IMR-90 (cell line): ENCODE measurements at regions not wholly inside any gene's neighbourhood (a gene's known extent, or its start where the extent isn't known, plus 50 kb on each side); places are given as distances from the start of the nearest gene placed in this dataset.

Source experiments
- ATAC-seq: fragments of 200-7000 bp; cut with Tn5 transposase; 2 replicates; pipeline ENCODE4 v1.9.1; 2020; ENCODE audit warnings: low read depth, mild to moderate bottlenecking, moderate library complexity
- BruUV-seq: library from RNA; stranded (reverse); fragments of 400-500 nt; replicated peaks from 2 replicates; lab custom pipeline; 2021; lab: Mats Ljungman, UMichigan
- CTCF ChIA-PET: fragments of 300-600 bp; formaldehyde crosslinking; extraction: SDS; loops from one replicate; lab custom pipeline; 2021; ENCODE audit warnings: antibody characterized with exemption; lab: Yijun Ruan, JAX
- POLR2A ChIA-PET: fragments of 300-600 bp; sonication (Branson Sonifier 250); formaldehyde crosslinking; loops from one replicate; lab custom pipeline; 2022; ENCODE audit warnings: antibody characterized with exemption; ENCODE audit not compliant: unreplicated experiment; lab: Charles Lee
- DNase-seq: peaks from one replicate; pipeline ENCODE4 v3.0.0; 2013
- H2AFZ ChIP-seq: replicated peaks from 2 replicates; pipeline ENCODE3; 2013; ENCODE audit warnings: low read length, mild to moderate bottlenecking; ENCODE audit not compliant: poor library complexity
- H2AK5ac ChIP-seq: 2 replicates; pipeline ENCODE4 v1.6.1; 2013; ENCODE audit warnings: low read depth, low read length, inconsistent platforms
- H2AK9ac ChIP-seq: replicated peaks from 2 replicates; pipeline ENCODE3; 2013; ENCODE audit warnings: mild to moderate bottlenecking, low read depth, low read length, moderate library complexity; ENCODE audit not compliant: poor library complexity
- H2BK120ac ChIP-seq: 2 replicates; pipeline ENCODE4 v1.6.1; 2013; ENCODE audit warnings: low read depth, low read length, inconsistent platforms
- H2BK15ac ChIP-seq: 3 replicates; pipeline ENCODE4 v1.6.1; 2013; ENCODE audit warnings: low read depth, low read length, inconsistent platforms
- H2BK20ac ChIP-seq: 2 replicates; pipeline ENCODE4 v1.6.1; 2013; ENCODE audit warnings: low read depth, mild to moderate bottlenecking, inconsistent platforms, low read length, moderate library complexity
- H2BK5ac ChIP-seq: 2 replicates; pipeline ENCODE4 v1.6.1; 2013; ENCODE audit warnings: mild to moderate bottlenecking, low read depth, low read length, inconsistent platforms; ENCODE audit not compliant: poor library complexity, severe bottlenecking
- H3K14ac ChIP-seq: replicated peaks from 2 replicates; pipeline ENCODE4 v1.6.1; 2013; ENCODE audit warnings: low read depth, low read length, inconsistent platforms
- H3K18ac ChIP-seq: 2 replicates; pipeline ENCODE4 v1.6.1; 2013; ENCODE audit warnings: low read depth, low read length, control low read depth
- H3K23ac ChIP-seq: 2 replicates; pipeline ENCODE4 v1.6.1; 2013; ENCODE audit warnings: low read depth, low read length, inconsistent platforms
- H3K27ac ChIP-seq: 2 replicates; pipeline ENCODE4 v1.5.1; 2013; ENCODE audit warnings: mild to moderate bottlenecking, control low read depth, low read length; ENCODE audit not compliant: insufficient read depth
- H3K27me3 ChIP-seq: 2 replicates; pipeline ENCODE4 v1.6.1; 2013; ENCODE audit warnings: low read length; ENCODE audit not compliant: control insufficient read depth, insufficient read depth
- H3K36me3 ChIP-seq: 2 replicates; pipeline ENCODE4 v1.6.1; 2013; ENCODE audit warnings: low read length, mixed read lengths; ENCODE audit not compliant: control insufficient read depth, insufficient read depth
- H3K4ac ChIP-seq: 2 replicates; pipeline ENCODE4 v1.6.1; 2013; ENCODE audit warnings: low read depth, low read length, inconsistent platforms
- H3K4me1 ChIP-seq: 2 replicates; pipeline ENCODE4 v1.6.1; 2013; ENCODE audit warnings: low read length, mixed read lengths; ENCODE audit not compliant: control insufficient read depth, insufficient read depth
- H3K4me2 ChIP-seq: 2 replicates; pipeline ENCODE4 v1.6.1; 2013; ENCODE audit warnings: low read depth, mild to moderate bottlenecking, control low read depth, low read length, moderate library complexity
- H3K4me3 ChIP-seq: 2 replicates; pipeline ENCODE4 v1.5.1; 2013; ENCODE audit warnings: low read depth, mild to moderate bottlenecking, control low read depth, low read length, moderate library complexity; ENCODE audit not compliant: insufficient read depth
- H3K56ac ChIP-seq: 2 replicates; pipeline ENCODE4 v1.6.1; 2013; ENCODE audit warnings: low read length, inconsistent platforms; ENCODE audit not compliant: insufficient read depth; ENCODE audit errors: extremely low read depth
- H3K79me1 ChIP-seq, 2 experiments: 2 replicates each; pipeline ENCODE4 v1.6.1; 2013; ENCODE audit warnings: low read length in 2 of 2, inconsistent platforms in 1 of 2, low read depth in 1 of 2
- H3K9ac ChIP-seq: 2 replicates; pipeline ENCODE4 v1.6.1; 2013; ENCODE audit warnings: low read depth, low read length, control low read depth
- H3K9me1 ChIP-seq: 2 replicates; pipeline ENCODE4 v1.6.1; 2013; ENCODE audit warnings: low read length, inconsistent platforms; ENCODE audit not compliant: insufficient read depth
- H3K9me3 ChIP-seq: 2 replicates; pipeline ENCODE4 v1.6.1; 2013; ENCODE audit warnings: low read length; ENCODE audit not compliant: control insufficient read depth, insufficient read depth
- H4K20me1 ChIP-seq: 2 replicates; pipeline ENCODE4 v1.6.1; 2013; ENCODE audit warnings: low read length, inconsistent platforms; ENCODE audit not compliant: insufficient read depth
- H4K5ac ChIP-seq: 2 replicates; pipeline ENCODE4 v1.6.1; 2013; ENCODE audit warnings: mild to moderate bottlenecking, low read depth, low read length, control low read depth
- H4K8ac ChIP-seq, 2 experiments: 2 replicates each; pipeline ENCODE4 v1.6.1; 2013; ENCODE audit warnings: low read depth in 2 of 2, low read length in 2 of 2, control low read depth in 1 of 2, inconsistent platforms in 1 of 2
- H4K91ac ChIP-seq: 2 replicates; pipeline ENCODE4 v1.6.1; 2013; ENCODE audit warnings: low read depth, low read length, inconsistent platforms; ENCODE audit not compliant: insufficient read depth
- MAFK ChIP-seq: IDR thresholded peaks from 2 replicates; pipeline ENCODE4 v1.6.1; 2012; ENCODE audit warnings: low read depth, low read length, improper control_type of control experiment
- dilution Hi-C: fragments of 300-500 bp; cut with HindIII; formaldehyde crosslinking; loops from one replicate; pipeline ENCODE4 v1.14.3; 2018; ENCODE audit warnings: low sequenced_read_pairs; ENCODE audit not compliant: unreplicated experiment
- in situ Hi-C: fragments of 300-500 bp; cut with MboI; formaldehyde crosslinking; loops from 3 replicates; pipeline ENCODE4 v1.14.3; 2019; ENCODE audit warnings: low sequenced_read_pairs, inconsistent platforms, mixed read lengths
- intact Hi-C: fragments of 100-400 bp; cut with micrococcal nuclease; formaldehyde crosslinking; loops from 2 replicates; pipeline ENCODE4 v1.10.0; 2022
- TF ChIP-seq, protein P1 (sequence below): fragments of 150-350 bp; IDR thresholded peaks from 2 replicates; pipeline ENCODE4 v1.6.1; 2017; ENCODE audit warnings: mild to moderate bottlenecking, antibody characterized with exemption, low read length, low read depth

DNA sequence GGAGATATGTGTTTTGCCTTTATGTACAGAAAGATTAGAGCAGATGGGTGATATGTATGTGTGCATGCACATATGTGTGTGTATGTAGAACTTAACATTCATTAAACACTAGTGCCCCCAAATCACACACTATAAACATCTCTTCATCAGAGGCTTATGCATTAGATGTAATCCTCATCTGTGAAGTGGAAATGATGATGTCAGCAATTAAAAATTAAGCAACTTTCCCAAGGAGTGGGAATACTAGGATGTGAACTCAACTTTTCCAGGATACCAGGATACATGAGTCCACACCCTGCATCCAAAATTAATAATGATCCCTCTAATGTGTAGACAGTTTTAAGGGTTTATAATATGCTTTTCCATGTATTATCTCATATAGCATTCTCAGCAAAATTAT, 127.7 kb upstream of the ADAMTS18 start:
- H2AK5ac ChIP-seq: no peak overlapping the region
- H3K18ac ChIP-seq: no peak overlapping the region
- H2AFZ ChIP-seq: no peak overlapping the region
- TF ChIP-seq MAFK: peak; percentile 97
- TF ChIP-seq, protein P1, sequence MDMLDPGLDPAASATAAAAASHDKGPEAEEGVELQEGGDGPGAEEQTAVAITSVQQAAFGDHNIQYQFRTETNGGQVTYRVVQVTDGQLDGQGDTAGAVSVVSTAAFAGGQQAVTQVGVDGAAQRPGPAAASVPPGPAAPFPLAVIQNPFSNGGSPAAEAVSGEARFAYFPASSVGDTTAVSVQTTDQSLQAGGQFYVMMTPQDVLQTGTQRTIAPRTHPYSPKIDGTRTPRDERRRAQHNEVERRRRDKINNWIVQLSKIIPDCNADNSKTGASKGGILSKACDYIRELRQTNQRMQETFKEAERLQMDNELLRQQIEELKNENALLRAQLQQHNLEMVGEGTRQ: no peak
- CTCF ChIA-PET: no interaction called here
- H2BK15ac ChIP-seq: no peak overlapping the region
- H3K27me3 ChIP-seq: no peaks in the 10 kb centered on the region
- no peak overlapping the region for H3K4ac ChIP-seq
- H3K27ac ChIP-seq: no peak overlapping the region
- H2BK20ac ChIP-seq: no peak overlapping the region
- H3K4me2 ChIP-seq: no peak overlapping the region
- no peaks in the 10 kb centered on the region for H3K9me3 ChIP-seq
- DNase-seq: no peak
- no peak overlapping the region for H4K5ac ChIP-seq
- no peaks in the 10 kb centered on the region for H3K4me1 ChIP-seq
- no peak overlapping the region for H2BK5ac ChIP-seq
- no peaks in the 10 kb centered on the region for H4K20me1 ChIP-seq
- no peak overlapping the region for H3K23ac ChIP-seq
- no peak overlapping the region for H3K56ac ChIP-seq
- no peak overlapping the region for H3K9ac ChIP-seq
- no peak overlapping the region for H2BK120ac ChIP-seq
- POLR2A ChIA-PET: no interaction called here
- no peak for ATAC-seq
- dilution Hi-C loops: no loop called here
- no peak overlapping the region for H2AK9ac ChIP-seq
- H3K4me3 ChIP-seq: no peak overlapping the region
- no peaks in the 10 kb centered on the region for H3K9me1 ChIP-seq
- BruUV-seq: no TSS peak
- no peak overlapping the region for H4K8ac ChIP-seq
- H4K91ac ChIP-seq: no peak overlapping the region
- in situ Hi-C loops: no loop called here
- intact Hi-C loops: no loop called here
- H3K36me3 ChIP-seq: no peaks in the 10 kb centered on the region
- H3K79me1 ChIP-seq: no peaks in the 10 kb centered on the region
- no peak overlapping the region for H3K14ac ChIP-seq
